WERI-Rb-1 (cell line): ENCODE measurements at regions not wholly inside any gene's neighbourhood (a gene's known extent, or its start where the extent isn't known, plus 50 kb on each side); places are given as distances from the start of the nearest gene placed in this dataset.

Source experiments
- DNase-seq: peaks from one replicate; pipeline ENCODE4 v3.0.0-alpha.2; 2020
- H3K27ac ChIP-seq: fragments of 250-450 bp; sonication (Bioruptor Pico); 2 replicates; pipeline ENCODE4 v1.5.1; 2020; ENCODE audit warnings: mild to moderate bottlenecking, moderate library complexity
- H3K27me3 ChIP-seq: fragments of 250-450 bp; sonication (Bioruptor Pico); 2 replicates; pipeline ENCODE4 v1.5.1; 2021; ENCODE audit warnings: mild to moderate bottlenecking, low read depth, moderate library complexity; ENCODE audit not compliant: insufficient read depth, severe bottlenecking
- H3K36me3 ChIP-seq: fragments of 250-450 bp; sonication (Bioruptor Pico); 2 replicates; pipeline ENCODE4 v1.5.1; 2020; ENCODE audit warnings: mild to moderate bottlenecking, moderate library complexity
- H3K4me3 ChIP-seq: 2 replicates; pipeline ENCODE4 v1.5.1; 2011; ENCODE audit warnings: low read depth, mild to moderate bottlenecking, control low read depth, low read length
- H3K9me3 ChIP-seq: fragments of 250-450 bp; sonication (Bioruptor Pico); 2 replicates; pipeline ENCODE4 v1.5.1; 2021; ENCODE audit warnings: mild to moderate bottlenecking, moderate library complexity; ENCODE audit not compliant: severe bottlenecking
- TF ChIP-seq, protein P1 (sequence below): IDR thresholded peaks from 2 replicates; pipeline ENCODE4 v1.5.1; 2011; ENCODE audit warnings: low read depth, mild to moderate bottlenecking, control low read depth, inconsistent platforms, low read length

- Histone ChIP-seq H3K9me3 (no peaks in the 10 kb centered on the region), H3K4me3 (no peak overlapping the region), H3K36me3 (no peaks in the 10 kb centered on the region), H3K27ac (no peak overlapping the region), H3K27me3 (no peaks in the 10 kb centered on the region)
- TF ChIP-seq, protein P1, sequence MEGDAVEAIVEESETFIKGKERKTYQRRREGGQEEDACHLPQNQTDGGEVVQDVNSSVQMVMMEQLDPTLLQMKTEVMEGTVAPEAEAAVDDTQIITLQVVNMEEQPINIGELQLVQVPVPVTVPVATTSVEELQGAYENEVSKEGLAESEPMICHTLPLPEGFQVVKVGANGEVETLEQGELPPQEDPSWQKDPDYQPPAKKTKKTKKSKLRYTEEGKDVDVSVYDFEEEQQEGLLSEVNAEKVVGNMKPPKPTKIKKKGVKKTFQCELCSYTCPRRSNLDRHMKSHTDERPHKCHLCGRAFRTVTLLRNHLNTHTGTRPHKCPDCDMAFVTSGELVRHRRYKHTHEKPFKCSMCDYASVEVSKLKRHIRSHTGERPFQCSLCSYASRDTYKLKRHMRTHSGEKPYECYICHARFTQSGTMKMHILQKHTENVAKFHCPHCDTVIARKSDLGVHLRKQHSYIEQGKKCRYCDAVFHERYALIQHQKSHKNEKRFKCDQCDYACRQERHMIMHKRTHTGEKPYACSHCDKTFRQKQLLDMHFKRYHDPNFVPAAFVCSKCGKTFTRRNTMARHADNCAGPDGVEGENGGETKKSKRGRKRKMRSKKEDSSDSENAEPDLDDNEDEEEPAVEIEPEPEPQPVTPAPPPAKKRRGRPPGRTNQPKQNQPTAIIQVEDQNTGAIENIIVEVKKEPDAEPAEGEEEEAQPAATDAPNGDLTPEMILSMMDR = no peak
- DNase-seq = no peak
These were observed 79.3 kb upstream of the C1orf87 start for GRCh38 chr1:60152891-60153290.

- Histone ChIP-seq H3K27ac (no peak overlapping the region), H3K4me3 (no peak overlapping the region), H3K27me3 (no peaks in the 10 kb centered on the region), H3K9me3 (no peaks in the 10 kb centered on the region), H3K36me3 (no peaks in the 10 kb centered on the region)
- DNase-seq = no peak
- TF ChIP-seq, protein P1 = no peak
These were observed 77.7 kb upstream of the C1orf87 start for GRCh38 chr1:60151311-60151710.

DNA sequence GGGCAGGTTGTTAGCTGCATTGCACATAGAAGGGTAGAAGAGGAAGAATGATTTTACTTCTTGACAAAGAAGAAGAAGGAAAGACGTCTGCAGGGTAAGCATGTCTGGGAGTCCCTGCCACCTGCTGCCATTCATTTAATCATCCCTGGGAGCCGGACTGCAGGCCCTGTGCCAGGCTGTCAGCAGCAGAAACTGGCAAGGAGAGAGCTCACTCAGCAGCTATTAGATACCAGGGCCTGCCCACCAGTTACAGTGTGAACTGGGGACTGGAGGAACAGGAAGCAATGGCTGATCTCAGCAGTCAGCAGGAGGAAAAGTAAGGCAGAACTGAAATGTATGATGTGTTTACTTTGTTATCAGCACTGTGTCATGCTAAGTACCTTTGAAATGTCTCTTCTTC, 75.7 kb upstream of the C1orf87 start:
- H3K27ac ChIP-seq = no peak overlapping the region
- TF ChIP-seq, protein P1 = no peak
- no peak overlapping the region for H3K4me3 ChIP-seq
- DNase-seq = no peak
- no peaks in the 10 kb centered on the region for H3K36me3 ChIP-seq
- H3K27me3 ChIP-seq = no peaks in the 10 kb centered on the region
- no peaks in the 10 kb centered on the region for H3K9me3 ChIP-seq

DNA sequence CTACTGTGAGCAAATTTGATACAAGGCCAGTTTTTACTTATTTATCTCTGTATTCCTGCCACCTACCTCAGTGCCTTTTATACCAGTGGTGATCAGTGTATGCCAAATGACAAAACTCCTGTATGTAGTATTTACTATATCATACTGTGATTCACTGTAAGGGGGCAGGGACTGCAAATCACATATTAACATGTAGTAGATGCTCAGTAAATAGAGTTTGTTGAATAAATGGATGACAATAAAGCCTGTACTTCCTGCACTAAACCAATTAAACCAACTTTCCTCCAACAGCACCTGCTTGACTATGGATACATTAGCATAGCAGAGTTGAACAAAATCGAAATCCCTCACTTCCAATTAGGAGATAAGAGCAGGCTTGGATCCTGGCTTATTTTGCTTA, 73.3 kb upstream of the C1orf87 start:
- H3K4me3 ChIP-seq = no peak overlapping the region
- DNase-seq = no peak
- no peaks in the 10 kb centered on the region for H3K9me3 ChIP-seq
- H3K27me3 ChIP-seq = no peaks in the 10 kb centered on the region
- no peak overlapping the region for H3K27ac ChIP-seq
- TF ChIP-seq, protein P1 = no peak
- no peaks in the 10 kb centered on the region for H3K36me3 ChIP-seq

- H3K36me3 ChIP-seq = no peaks in the 10 kb centered on the region
- DNase-seq = no peak
These were observed 72.2 kb upstream of the C1orf87 start for GRCh38 chr1:60145771-60146170.

GRCh38 chr1:60141743-60142142, 68.2 kb upstream of the C1orf87 start:
- no peaks in the 10 kb centered on the region for H3K9me3 ChIP-seq
- no peak for DNase-seq
- H3K27ac ChIP-seq = no peak overlapping the region
- TF ChIP-seq, protein P1 = no peak
- no peaks in the 10 kb centered on the region for H3K27me3 ChIP-seq
- H3K36me3 ChIP-seq = no peaks in the 10 kb centered on the region
- H3K4me3 ChIP-seq = no peak overlapping the region

More at GRCh38 chr1:60145771-60146170, 72.2 kb upstream of the C1orf87 start:
- Histone ChIP-seq H3K27ac (no peak overlapping the region), H3K4me3 (no peak overlapping the region), H3K9me3 (no peaks in the 10 kb centered on the region), H3K27me3 (no peaks in the 10 kb centered on the region)
- TF ChIP-seq, protein P1 = no peak
